Muscle of leg (tissue), 3 donors: ENCODE measurements at regions not wholly inside any gene's neighbourhood (a gene's known extent, or its start where the extent isn't known, plus 50 kb on each side); places are given as distances from the start of the nearest gene placed in this dataset.

Experiments
- DNase-seq: peaks from one replicate; pipeline ENCODE4 v3.0.0; 2013
- H3K27ac ChIP-seq: one replicate; pipeline ENCODE4 v1.5.1; 2013; ENCODE audit warnings: mild to moderate bottlenecking, low read length, control low read depth
- H3K27me3 ChIP-seq: one replicate; pipeline ENCODE4 v1.6.1; 2013; ENCODE audit warnings: low read length; ENCODE audit not compliant: control insufficient read depth, insufficient read depth
- H3K36me3 ChIP-seq: one replicate; pipeline ENCODE4 v1.6.1; 2013; ENCODE audit warnings: low read length; ENCODE audit not compliant: control insufficient read depth, insufficient read depth
- H3K4me1 ChIP-seq: one replicate; pipeline ENCODE4 v1.6.1; 2013; ENCODE audit warnings: low read length; ENCODE audit not compliant: control insufficient read depth, insufficient read depth
- H3K4me3 ChIP-seq: one replicate; pipeline ENCODE4 v1.5.1; 2013; ENCODE audit warnings: low read length, control low read depth
- H3K9me3 ChIP-seq: replicated peaks from 2 replicates; pipeline ENCODE4 v1.6.1; 2013; ENCODE audit warnings: low read depth, low read length; ENCODE audit not compliant: control insufficient read depth
- WGBS: methylation state at CpG from one replicate; pipeline ENCODE4 v1.1.5; 2013; ENCODE audit warnings: missing lambda C conversion rate; ENCODE audit not compliant: insufficient coverage; 5-methylcytosine and 5-hydroxymethylcytosine counted together

GRCh38 chrX:81728622-81729021 lies 526.7 kb downstream of the SH3BGRL start:
- no peak overlapping the region for H3K4me3 ChIP-seq
- DNase-seq, result no peak
- no peaks in the 10 kb centered on the region for H3K4me1 ChIP-seq
- H3K9me3 ChIP-seq, result peaks cover 34% of the 10 kb centered on the region
- no peaks in the 10 kb centered on the region for H3K36me3 ChIP-seq
- H3K27ac ChIP-seq, result no peak overlapping the region
- 57% methylated on average over 2 of the region's 2 CpGs for WGBS
- H3K27me3 ChIP-seq, result no peaks in the 10 kb centered on the region

- no peak overlapping the region for H3K27ac ChIP-seq
- no peaks in the 10 kb centered on the region for H3K36me3 ChIP-seq
- peaks cover 35% of the 10 kb centered on the region for H3K9me3 ChIP-seq
- H3K27me3 ChIP-seq, result no peaks in the 10 kb centered on the region
- DNase-seq, result no peak
- H3K4me3 ChIP-seq, result no peak overlapping the region
- WGBS, result 81% methylated on average over 2 of the region's 4 CpGs
- H3K4me1 ChIP-seq, result no peaks in the 10 kb centered on the region
Observed at GRCh38 chrX:81729269-81729777, 527.4 kb downstream of the SH3BGRL start.

DNA sequence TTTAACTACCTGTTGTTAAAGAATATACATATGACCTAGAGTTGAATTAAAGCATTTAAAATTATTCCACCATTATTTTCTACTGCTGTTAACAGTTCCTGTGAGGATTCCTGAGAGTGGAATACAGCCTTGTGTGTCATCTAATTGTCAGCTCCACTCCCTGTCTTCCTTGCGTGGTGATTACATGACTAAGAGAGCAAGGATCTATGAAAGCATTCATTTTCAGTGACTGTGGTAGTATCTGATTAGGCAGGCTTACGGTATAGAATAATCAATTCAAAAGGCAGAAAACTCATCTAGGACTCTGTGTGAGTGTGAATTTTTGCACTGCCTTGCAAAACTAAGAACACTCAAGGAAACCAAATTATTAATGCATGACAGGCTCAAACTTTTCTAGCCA lies 577.8 kb downstream of the SH3BGRL start:
- no peaks in the 10 kb centered on the region for H3K36me3 ChIP-seq
- H3K9me3 ChIP-seq, result no peaks in the 10 kb centered on the region
- H3K4me1 ChIP-seq, result no peaks in the 10 kb centered on the region
- no peaks in the 10 kb centered on the region for H3K27me3 ChIP-seq
- 83% methylated on average over 1 of the region's 2 CpGs for WGBS
- no peak overlapping the region for H3K4me3 ChIP-seq
- DNase-seq, result no peak
- no peak overlapping the region for H3K27ac ChIP-seq

GRCh38 chrX:81791086-81791485 lies 589.2 kb downstream of the SH3BGRL start:
- no peak for DNase-seq
- Histone ChIP-seq H3K4me1 (no peaks in the 10 kb centered on the region), H3K27me3 (no peaks in the 10 kb centered on the region), H3K36me3 (no peaks in the 10 kb centered on the region), H3K27ac (no peak overlapping the region), H3K9me3 (peaks cover 18% of the 10 kb centered on the region), H3K4me3 (no peak overlapping the region)
- no CpG with 5 or more reads among the region's 1 CpG for WGBS
